Spleen (tissue), 11 donors: ENCODE measurements at regions not wholly inside any gene's neighbourhood (a gene's known extent, or its start where the extent isn't known, plus 50 kb on each side); places are given as distances from the start of the nearest gene placed in this dataset.

Experiments
- DNase-seq: peaks from one replicate; pipeline ENCODE4 v3.0.0-alpha.2; 2020
- H3K27ac ChIP-seq, 8 donors: fragments of 200-600 bp; sonication (generic) in 7 of 8; 1 replicate in 4 of 8; 2 replicates in 4 of 8; pipeline versions ENCODE4 v1.5.0 to v1.8.0; 2016 to 2021; ENCODE audit warnings: inconsistent platforms in 4 of 8, mild to moderate bottlenecking in 4 of 8, moderate library complexity in 1 of 8
- H3K27me3 ChIP-seq, 7 donors: fragments of 200-600 bp; sonication (generic) in 6 of 7; replicated peaks in 1 of 7; 1 replicate in 4 of 7; 2 replicates in 3 of 7; pipeline versions ENCODE4 v1.5.0 to v1.8.0; 2016 to 2021; ENCODE audit warnings: inconsistent platforms in 3 of 7, mild to moderate bottlenecking in 1 of 7
- H3K36me3 ChIP-seq, 6 donors: fragments of 200-600 bp; sonication (generic) in 5 of 6; 1 replicate in 4 of 6; 2 replicates in 2 of 6; pipeline versions ENCODE4 v1.5.0 to v1.8.0; 2016 to 2021; ENCODE audit warnings: inconsistent platforms in 2 of 6
- H3K4me1 ChIP-seq, 6 donors: fragments of 200-600 bp; sonication (generic) in 5 of 6; 1 replicate in 3 of 6; 2 replicates in 3 of 6; pipeline versions ENCODE4 v1.5.0 to v1.8.0; 2016 to 2021; ENCODE audit warnings: inconsistent platforms in 3 of 6
- H3K4me3 ChIP-seq, 8 donors: fragments of 200-600 bp; sonication (generic) in 7 of 8; 1 replicate in 4 of 8; 2 replicates in 4 of 8; pipeline versions ENCODE4 v1.5.0 to v1.8.0; 2016 to 2021; ENCODE audit warnings: inconsistent platforms in 4 of 8, mild to moderate bottlenecking in 4 of 8, moderate library complexity in 2 of 8
- H3K9me3 ChIP-seq, 8 donors: fragments of 200-600 bp; sonication (generic) in 7 of 8; 1 replicate in 4 of 8; 2 replicates in 4 of 8; pipeline versions ENCODE4 v1.5.0 to v1.8.0; 2016 to 2021; ENCODE audit warnings: inconsistent platforms in 4 of 8
- POLR2A ChIP-seq, 3 donors: fragments of 450-650 bp; IDR thresholded peaks; one replicate each; pipeline ENCODE4 v1.5.1; 2017; ENCODE audit warnings: antibody characterized with exemption in 3 of 3, mild to moderate bottlenecking in 1 of 3
- POLR2AphosphoS5 ChIP-seq, 3 donors: sonication (generic); formaldehyde crosslinking; IDR thresholded peaks; one replicate each; pipeline ENCODE4 v1.5.1; 2017; ENCODE audit warnings: antibody characterized with exemption in 3 of 3
- WGBS, 5 donors: extraction: QIAGEN DNeasy Blood & Tissue Kit in 3 of 5; methylation state at CpG; one replicate each; pipeline versions ENCODE4 v1.1.5 to v1.1.7; 2013 to 2018; 5-methylcytosine and 5-hydroxymethylcytosine counted together
- intact Hi-C: fragments of 100-400 bp; cut with DNase I; formaldehyde crosslinking; loops from one replicate; pipeline ENCODE4 v1.15.0; 2023; ENCODE audit warnings: low total_unique reads
- TF ChIP-seq, protein P1 (sequence below), 11 experiments: fragments of 200-600 bp in 7 of 11; fragments of 450-650 bp in 4 of 11; sonication (generic) in 4 of 11; IDR thresholded peaks in 8 of 11; conservative IDR thresholded peaks in 3 of 11; 1 replicate in 7 of 11; 2 replicates in 4 of 11; pipeline versions ENCODE4 v1.4.0 to v1.8.0; 2016 to 2021; ENCODE audit warnings: antibody characterized with exemption in 11 of 11, inconsistent platforms in 4 of 11, mild to moderate bottlenecking in 1 of 11
- donor health status: healthy with polysubstance abuse.
- donor health status: DM: no; HTN: no; CAD: no; lungs with moderate emphysema.
- donor health status: DM: no; HTN: no; CAD: no.
- donor health status: Bipolar disorder and iron deficiency.
- donor health status: healthy.
- donor health status: DM: no; HTN: no; CAD: no.
- donor health status: DM: yes; HTN: yes; CAD: no.

DNA sequence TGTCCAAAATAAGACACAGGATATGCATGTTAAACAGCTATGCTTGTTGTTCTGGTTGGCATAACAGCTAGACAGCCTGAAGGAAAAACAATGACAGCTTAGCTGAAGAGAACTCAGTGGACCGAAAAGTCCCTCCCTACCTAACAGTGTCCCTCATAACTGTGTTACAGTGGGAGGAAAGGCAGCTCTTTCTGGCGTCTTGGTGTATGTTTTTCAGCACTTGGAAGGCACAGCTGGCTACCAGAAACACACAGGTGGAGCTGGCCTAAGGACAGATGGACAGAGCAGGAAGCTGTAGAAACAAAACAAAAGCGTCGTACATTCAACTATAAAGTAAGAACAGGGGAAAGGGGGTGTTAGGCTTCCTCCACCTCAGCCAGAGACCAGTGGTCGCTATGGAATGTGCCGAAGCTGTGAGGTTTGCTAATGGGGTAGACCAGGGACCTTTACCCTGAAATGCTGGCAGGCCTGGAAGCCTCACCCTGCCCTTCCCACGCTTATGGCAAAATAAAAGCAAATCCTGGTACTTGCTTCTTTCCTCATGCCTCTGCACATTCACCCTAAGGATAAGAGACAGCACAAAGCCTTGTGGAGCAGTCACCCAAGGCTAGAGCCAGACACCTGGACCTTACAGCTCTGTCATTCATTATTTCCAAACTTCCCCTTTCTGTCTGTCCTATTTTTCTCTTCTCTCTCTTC is 103.5 kb upstream of the TRIB2 start:
- H3K9me3 ChIP-seq: peaks cover 0 to 7% (median 3%) of the 10 kb centered on the region in 8 donors
- no peaks in the 10 kb centered on the region for H3K36me3 ChIP-seq
- no peak overlapping the region for H3K27ac ChIP-seq
- no peak for DNase-seq
- no peaks in the 10 kb centered on the region for H3K27me3 ChIP-seq
- intact Hi-C loops: no loop called here
- 69 to 84% (median 76%) methylated on average over 7 of the region's 7 CpGs for WGBS, 5 donors
- TF ChIP-seq POLR2A (IDR thresholded peaks at IDR 0.05) (no peak), POLR2AphosphoS5 (IDR thresholded peaks at IDR 0.05) (no peak)
- TF ChIP-seq, protein P1, sequence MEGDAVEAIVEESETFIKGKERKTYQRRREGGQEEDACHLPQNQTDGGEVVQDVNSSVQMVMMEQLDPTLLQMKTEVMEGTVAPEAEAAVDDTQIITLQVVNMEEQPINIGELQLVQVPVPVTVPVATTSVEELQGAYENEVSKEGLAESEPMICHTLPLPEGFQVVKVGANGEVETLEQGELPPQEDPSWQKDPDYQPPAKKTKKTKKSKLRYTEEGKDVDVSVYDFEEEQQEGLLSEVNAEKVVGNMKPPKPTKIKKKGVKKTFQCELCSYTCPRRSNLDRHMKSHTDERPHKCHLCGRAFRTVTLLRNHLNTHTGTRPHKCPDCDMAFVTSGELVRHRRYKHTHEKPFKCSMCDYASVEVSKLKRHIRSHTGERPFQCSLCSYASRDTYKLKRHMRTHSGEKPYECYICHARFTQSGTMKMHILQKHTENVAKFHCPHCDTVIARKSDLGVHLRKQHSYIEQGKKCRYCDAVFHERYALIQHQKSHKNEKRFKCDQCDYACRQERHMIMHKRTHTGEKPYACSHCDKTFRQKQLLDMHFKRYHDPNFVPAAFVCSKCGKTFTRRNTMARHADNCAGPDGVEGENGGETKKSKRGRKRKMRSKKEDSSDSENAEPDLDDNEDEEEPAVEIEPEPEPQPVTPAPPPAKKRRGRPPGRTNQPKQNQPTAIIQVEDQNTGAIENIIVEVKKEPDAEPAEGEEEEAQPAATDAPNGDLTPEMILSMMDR (IDR thresholded peaks at IDR 0.05 in 8 of 11, conservative IDR thresholded peaks at IDR 0.05 in 3 of 11): no peak
- peaks cover 0 to 28% (median 13%) of the 10 kb centered on the region in 6 donors for H3K4me1 ChIP-seq
- no peak overlapping the region for H3K4me3 ChIP-seq

DNA sequence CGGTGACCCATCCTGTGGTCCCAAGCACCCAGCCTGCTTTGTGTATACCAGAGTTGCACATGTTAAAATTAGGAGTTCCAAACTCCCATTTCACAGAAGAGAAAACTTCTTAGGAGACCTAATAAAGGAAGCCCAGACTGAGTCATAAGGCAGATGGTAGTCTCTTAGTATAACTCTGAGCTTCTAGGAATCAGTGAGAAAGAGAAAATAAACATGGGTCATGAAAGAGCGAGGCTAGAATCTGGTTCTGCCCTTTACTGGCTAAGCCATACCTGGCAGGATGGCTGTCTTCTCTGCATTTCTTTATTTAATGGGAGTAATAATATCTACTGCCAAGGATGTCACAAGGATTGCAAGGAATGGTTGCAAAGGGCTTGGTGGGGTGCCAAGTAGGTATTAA is 101.2 kb upstream of the TRIB2 start:
- Histone ChIP-seq H3K9me3 (peaks cover 0 to under 1% (median 0%) of the 10 kb centered on the region in 8 donors), H3K4me3 (no peak overlapping the region), H3K27ac (no peak overlapping the region), H3K27me3 (no peaks in the 10 kb centered on the region), H3K36me3 (no peaks in the 10 kb centered on the region), H3K4me1 (peaks cover 0 to 28% (median 13%) of the 10 kb centered on the region in 6 donors)
- WGBS, 5 donors: 89 to 99% (median 98%) methylated on average over 2 of the region's 2 CpGs
- TF ChIP-seq, protein P1 (IDR thresholded peaks at IDR 0.05 in 8 of 11, conservative IDR thresholded peaks at IDR 0.05 in 3 of 11): no peak
- TF ChIP-seq POLR2AphosphoS5 (IDR thresholded peaks at IDR 0.05) (no peak), POLR2A (IDR thresholded peaks at IDR 0.05) (no peak)
- intact Hi-C loops: no loop called here
- DNase-seq: no peak

GRCh38 chr2:12616456-12617156 is 100.1 kb upstream of the TRIB2 start:
- 51 to 75% (median 61%) methylated on average over 2 of the region's 2 CpGs for WGBS, 5 donors
- Histone ChIP-seq H3K9me3 (no peaks in the 10 kb centered on the region), H3K27ac (no peak overlapping the region), H3K27me3 (no peaks in the 10 kb centered on the region), H3K4me1 (peaks cover 0 to 28% (median 13%) of the 10 kb centered on the region in 6 donors), H3K36me3 (no peaks in the 10 kb centered on the region), H3K4me3 (no peak overlapping the region)
- DNase-seq: no peak
- intact Hi-C loops: no loop called here
- TF ChIP-seq POLR2AphosphoS5 (IDR thresholded peaks at IDR 0.05) (no peak), POLR2A (IDR thresholded peaks at IDR 0.05) (no peak)
- TF ChIP-seq, protein P1 (IDR thresholded peaks at IDR 0.05 in 8 of 11, conservative IDR thresholded peaks at IDR 0.05 in 3 of 11): no peak

- Histone ChIP-seq H3K27me3 (no peaks in the 10 kb centered on the region), H3K4me1 (peaks cover 0 to 28% (median 13%) of the 10 kb centered on the region in 6 donors), H3K36me3 (no peaks in the 10 kb centered on the region), H3K27ac (no peak overlapping the region), H3K4me3 (no peak overlapping the region), H3K9me3 (no peaks in the 10 kb centered on the region)
- WGBS, 5 donors: 58 to 75% (median 68%) methylated on average over 3 of the region's 3 CpGs
- TF ChIP-seq, protein P1 (IDR thresholded peaks at IDR 0.05 in 8 of 11, conservative IDR thresholded peaks at IDR 0.05 in 3 of 11): no peak
- TF ChIP-seq POLR2AphosphoS5 (IDR thresholded peaks at IDR 0.05): no peak
- TF ChIP-seq POLR2A (IDR thresholded peaks at IDR 0.05): no peak
- no peak for DNase-seq
- intact Hi-C loops: no loop called here
Observed at GRCh38 chr2:12617366-12617765, 99.4 kb upstream of the TRIB2 start.
